Fibroblast of skin of left biceps (primary cell): ENCODE measurements at regions not wholly inside any gene's neighbourhood (a gene's known extent, or its start where the extent isn't known, plus 50 kb on each side); places are given as distances from the start of the nearest gene placed in this dataset.

Experiments
- DNase-seq, 2 experiments: peaks; one replicate each; pipeline ENCODE4 v3.0.0-alpha.2; 2013; ENCODE audit warnings: low read depth in 2 of 2

DNA sequence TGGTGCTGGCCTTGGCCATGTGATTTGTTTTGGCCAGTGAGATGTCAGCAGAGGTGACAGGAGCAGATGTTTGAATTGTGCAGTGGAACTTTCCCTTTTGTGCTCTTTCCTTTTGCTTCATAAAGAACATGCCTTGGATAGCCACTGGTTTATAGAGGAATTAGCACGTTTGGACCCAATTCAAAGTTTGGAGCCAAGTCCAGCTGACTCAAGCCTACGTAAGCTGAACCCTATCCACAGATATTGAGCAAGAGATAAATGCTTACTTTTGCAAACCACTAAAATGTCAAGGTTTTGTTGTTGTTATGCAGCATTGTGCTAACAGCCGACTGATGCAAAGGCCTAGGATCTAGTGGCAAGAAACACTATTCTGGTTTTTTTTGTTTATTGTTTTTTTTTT is 230.9 kb upstream of the CITED2 start:
- DNase-seq = peak in 1 of 2 experiments; percentile 49

DNA sequence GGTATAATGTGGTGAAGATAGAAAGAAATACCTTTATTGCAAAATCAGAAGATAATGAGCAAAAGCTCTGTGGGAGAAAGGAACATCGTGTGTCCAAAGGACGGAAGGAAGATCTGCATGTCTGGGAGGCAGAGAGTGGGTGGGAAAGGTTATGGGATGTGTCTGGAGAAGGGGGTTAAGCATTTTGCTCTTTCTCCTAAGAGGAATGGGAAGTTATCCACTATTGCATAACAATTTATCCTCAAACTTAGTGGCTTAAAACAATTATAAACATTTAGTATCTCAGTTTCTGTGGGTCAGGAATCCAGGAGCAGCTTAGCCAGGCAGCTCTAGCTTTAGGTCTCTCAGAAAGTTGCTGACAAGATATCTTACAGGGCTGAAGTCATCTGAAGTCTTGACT is 229.1 kb upstream of the CITED2 start:
- DNase-seq = no peak

DNA sequence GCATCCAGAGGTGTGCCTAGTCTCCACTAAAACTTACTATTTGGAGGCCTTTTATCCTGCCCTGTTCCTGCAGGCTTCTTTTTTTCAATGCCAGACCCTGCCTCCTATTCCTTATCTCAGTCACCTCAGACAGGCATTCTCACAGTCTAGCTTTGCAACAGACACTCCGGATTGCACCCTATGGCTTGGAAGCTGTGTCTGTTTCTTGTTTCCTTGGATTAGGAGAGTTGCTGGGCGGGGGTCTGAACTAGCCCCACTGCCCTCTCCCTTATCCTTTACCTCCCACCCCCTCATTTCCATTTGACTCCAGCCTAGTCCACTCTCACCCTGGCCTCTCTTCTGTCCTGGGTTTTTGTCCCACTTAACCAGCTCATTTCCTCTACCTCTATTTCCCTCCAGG is 228.1 kb upstream of the CITED2 start:
- no peak for DNase-seq

DNA sequence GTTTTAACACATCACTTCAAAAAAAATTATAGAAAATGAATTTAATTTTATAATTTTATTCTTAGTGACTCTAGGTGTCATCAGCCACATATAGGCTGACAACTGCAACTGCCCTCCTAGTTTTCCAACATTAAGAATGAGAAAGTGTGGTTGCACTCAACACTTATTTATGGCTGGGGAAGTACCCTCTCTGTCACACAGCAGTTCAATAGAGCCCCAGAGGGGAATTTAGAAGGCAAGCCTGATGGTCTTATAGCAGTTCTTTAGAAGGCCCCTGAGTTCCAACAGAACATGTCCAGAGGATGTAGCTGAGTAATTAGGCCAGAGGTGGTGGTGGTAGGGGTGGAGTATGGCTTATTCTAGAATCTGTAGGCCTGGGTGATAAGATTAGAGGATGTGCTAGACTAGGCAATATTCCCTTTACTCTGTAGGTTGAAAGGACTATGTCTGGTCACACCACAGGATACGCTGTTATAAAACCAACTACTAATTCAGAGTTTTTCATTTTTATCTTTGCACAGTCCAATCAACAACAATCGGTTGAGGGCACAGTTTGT is 226.5 kb upstream of the CITED2 start:
- DNase-seq = no peak

DNA sequence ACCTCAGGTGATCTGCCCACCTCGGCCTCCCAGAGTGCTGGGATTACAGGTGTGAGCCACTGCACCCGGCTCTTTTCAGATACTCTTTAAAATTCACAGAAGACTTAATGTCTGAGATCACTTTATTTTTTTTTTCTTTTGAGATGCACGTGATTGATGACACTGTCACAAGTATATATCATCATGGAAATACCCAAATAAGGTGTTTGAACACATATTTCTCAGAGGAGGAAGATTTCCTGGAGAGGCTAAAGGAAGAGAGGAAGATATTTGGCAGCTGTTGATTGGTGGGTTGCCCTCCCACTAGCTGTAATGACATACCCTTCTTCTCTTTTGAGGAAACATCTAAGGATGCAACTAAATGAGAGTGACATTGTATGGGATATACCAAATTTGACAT is 225.9 kb upstream of the CITED2 start:
- DNase-seq = no peak

DNA sequence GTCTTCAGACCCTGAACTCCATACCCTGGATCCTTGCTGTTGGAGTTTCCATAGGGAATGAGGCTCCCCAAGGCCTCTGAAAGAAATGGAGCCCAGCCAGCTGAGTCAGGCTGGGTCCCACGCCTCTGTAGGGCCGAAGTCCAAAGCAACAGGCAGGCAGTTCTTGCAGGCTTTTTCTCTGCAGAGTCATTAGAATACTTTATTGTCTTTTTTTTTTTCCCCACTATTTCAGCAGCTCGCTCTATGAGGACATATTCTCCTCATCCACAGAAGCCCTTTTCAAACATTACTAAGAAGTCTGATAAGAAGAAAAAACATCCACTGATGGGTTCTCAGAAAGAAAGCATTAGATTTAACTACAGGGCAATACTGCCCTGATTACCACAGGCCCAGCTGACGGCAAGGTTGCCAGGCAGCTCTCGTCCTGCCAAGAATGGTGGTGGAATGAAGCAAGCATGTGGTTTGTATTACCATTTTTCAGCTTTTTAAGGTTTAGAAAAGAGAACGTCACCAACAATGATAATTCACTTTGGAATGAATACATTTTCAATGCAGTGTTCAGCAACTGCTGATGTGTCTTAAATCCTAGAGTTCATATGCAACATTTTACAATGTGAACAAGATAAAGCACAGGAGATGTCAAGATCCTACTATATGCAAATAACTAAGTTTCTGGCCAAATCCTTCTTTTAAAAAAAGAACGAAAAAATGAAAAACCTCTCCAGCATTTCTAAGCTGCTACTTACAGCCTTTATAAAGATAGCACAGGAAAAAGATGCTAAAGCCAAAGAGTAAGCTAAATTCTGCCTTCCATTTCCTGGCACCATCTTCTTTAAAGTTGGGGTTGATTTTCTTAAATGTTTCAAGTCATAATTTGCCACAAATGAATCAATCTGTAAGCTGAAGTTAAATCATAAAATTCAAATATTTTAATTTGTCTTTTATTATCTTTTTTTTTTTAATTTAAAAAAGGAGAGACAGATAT is 223.6 kb upstream of the CITED2 start:
- peak; percentile 97 to 98 for DNase-seq

DNA sequence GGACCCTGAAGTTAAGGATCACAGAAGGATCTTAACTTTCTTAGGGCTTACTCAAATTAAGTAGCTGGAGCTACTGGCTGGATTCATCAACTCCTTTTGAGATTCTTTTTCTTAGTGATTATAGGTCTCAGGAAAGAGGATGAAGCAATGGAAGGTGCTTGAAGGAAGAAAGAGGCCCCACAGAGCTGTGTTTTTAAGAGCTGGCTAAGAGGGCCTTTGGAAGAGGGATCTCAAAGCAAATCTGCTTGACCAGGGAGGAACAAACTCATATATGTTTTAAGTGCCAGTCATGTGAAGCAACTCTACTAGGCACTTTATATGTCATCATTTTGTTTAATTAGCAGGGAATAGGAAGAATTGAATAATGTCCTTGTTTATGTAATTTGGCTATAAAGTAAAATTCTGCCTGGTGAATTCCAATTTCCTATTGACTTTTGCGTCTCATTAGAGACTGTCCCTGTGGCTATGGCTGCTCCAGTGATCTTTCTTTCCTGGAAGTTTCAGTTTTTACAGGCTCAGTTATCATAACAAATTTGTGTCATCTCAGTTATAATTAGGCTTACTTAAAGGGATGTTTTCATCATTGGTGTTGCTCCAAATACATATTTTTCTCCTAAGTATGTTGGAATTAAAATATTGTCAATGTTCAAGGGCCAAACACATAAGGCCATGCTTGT is 222.8 kb upstream of the CITED2 start:
- no peak for DNase-seq

DNA sequence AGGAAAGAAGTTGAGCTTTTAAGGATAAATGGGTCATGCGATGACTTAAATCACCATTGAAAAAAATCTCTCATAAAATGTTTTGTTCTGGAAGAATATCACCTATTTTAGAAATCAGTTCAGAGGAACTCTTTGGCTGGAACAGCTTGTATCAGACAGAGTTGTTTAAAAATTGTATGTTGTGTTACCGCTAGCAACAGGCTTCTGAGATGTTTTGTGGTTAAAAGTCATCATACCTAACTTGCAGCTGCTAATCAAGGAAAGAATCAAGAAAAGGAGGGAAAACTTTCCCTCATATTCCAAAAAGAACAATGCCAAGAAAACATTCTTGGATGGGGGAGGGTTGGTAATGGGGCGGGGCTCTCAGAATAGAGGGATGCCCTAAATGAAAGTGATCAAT is 220.7 kb upstream of the CITED2 start:
- peak; percentile 39 to 54 for DNase-seq

DNA sequence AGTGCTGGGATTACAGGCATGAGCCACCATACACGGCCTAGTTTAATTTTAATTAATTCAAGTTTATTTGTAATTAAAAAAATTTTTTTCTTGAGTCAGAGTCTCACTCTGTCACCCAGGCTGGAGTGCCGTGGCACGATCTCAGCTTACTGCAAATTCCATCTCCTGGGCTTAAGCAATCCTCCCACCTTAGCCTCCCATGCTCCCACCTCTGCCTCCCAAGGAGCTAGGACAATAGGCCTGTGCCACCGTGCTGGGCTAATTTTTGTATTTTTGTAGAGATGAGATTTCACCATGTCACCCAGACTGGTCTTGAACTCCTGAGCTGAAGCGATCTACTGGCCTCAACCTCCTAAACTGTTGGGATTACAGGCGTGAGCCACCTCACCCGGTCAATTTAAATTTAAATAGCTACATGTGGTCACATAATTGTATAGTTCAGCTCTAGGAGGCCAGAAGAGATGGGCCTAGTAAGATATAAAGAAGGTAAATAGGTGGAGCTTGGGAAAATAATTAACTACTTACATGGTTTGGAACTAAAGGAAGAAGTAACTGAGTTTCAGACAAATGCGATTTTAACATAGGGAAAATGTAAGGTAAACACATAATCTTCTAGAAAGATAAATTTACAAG is 220.0 kb upstream of the CITED2 start:
- no peak for DNase-seq

DNA sequence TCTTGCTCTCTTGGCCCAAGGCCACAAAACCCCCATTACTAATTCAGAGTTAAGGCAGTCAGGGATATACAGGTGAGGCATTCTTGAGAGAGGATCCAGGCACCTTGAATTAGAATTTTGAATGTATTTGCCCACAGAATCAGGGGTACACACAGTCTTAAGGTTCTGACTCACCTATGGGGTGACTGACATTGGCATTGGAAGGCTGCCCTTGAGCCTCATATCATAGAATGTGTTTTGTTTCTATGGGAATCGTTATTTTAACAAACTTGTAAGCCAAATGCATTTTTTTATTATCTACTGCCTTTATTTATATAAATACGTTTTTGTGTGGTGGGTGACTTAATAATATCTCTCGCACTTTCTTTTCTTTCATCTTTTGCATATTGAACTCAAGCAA is 218.6 kb upstream of the CITED2 start:
- no peak for DNase-seq

DNA sequence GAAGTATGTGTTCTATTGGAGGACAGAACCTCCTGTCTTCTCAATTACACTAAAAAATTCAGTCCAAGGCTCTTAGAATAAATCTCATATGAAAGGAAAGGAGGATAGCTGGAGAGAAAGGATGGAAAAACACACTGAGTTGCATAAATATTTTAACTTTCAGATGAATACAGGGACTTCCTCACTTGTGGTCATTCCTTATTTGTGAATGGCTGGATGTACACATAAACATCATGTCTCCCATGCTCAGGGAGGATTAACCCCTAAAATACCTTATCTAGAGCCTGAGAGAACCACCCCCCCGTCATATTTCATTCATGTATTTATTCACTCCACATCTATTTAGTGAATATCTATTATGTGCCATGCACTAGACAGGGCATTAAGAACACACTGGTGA is 217.6 kb upstream of the CITED2 start:
- DNase-seq = no peak

DNA sequence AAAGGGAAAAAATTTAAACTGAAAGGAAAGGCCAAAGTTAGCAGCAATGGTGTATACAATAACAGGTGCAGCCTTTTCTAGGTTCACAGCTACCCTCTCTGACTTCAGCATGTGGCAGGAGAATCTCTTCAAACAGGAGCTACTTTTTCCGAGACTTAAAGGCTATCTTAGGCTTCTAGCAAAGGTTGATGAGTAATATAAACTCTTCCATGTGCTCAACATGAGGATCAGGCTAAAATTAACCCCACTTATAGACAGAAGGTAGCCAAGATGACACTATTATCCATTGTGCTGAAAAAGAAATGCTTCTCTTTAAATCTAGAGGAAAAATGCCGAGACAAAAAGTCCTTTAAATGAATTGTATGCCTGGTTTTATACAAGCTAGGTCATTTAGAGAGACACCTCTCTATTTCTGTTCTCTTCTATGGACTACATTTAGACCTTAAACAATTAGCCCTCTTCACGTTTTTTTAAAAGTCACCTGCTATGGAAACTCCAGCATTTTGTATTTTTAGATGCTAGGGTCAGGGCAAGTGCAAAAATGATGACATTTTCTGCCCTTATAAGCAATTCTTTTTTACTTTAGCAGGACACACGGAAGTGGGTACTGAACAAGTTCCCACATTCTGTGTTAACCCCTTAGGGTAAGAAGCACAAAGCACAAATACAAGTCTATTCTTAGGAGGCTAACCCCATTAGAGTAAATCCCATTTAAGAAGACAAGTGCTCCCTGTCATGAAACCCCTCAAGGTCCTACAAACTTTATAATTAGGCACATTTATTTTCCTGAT is 216.8 kb upstream of the CITED2 start:
- DNase-seq = no peak

DNA sequence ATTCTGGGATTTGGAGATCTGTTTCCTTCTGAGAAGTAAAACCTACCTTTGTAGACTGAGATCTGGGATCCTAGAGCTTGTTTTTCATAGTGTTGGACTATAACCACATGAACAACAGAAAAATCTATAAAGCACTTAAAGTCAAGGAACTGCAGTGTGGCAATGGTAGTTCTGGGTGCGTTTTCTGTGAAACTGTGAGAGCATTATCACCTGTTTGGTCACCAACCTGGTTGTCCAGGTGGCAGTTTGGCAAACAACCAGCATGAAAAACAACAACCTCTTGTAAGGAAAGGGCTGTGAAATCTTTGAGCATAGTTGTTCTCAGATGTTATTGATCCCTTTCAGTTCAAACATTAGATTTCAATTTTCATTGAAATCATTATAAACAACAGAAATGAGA is 215.8 kb upstream of the CITED2 start:
- DNase-seq = no peak

DNA sequence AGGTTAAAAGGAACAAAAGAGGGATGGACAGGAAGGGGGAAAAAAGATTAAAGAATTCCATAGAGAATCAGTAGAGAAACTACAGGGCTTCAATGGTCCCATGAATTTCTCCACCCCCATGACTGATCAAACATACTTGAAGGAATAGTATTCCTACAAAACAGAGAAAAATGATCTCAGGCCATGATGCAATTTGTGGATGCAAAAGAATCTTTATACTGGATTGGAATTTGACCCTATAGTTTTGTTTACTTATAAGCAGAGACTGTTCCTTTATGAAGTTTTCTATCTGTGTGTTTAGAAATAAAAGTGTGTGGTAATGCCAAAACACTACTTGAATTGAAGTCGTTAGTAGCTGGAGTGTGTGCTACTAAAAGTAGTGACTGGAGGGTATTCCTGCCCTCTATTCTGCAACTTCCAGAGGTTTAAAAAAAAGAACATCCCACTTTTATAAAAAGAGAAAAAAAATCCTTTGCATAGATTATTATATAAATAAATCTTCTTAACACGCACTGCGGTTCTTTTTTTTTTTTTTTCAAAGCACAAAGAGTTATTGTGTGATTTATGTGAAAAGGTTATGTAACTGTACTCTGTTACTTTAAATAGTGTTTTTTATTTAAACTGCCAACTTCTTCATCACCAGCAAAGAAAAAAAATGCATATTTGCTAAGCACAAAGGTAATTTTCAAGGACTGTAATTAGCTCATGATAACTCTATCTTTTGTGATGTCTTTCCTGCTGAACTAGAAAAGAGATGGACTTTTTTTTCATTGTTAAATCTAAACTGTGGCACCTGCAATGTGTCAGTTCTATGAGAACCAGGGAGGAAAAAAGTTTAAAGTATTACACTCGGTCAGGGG is 214.5 kb upstream of the CITED2 start:
- DNase-seq = peak; percentile 66 to 76

DNA sequence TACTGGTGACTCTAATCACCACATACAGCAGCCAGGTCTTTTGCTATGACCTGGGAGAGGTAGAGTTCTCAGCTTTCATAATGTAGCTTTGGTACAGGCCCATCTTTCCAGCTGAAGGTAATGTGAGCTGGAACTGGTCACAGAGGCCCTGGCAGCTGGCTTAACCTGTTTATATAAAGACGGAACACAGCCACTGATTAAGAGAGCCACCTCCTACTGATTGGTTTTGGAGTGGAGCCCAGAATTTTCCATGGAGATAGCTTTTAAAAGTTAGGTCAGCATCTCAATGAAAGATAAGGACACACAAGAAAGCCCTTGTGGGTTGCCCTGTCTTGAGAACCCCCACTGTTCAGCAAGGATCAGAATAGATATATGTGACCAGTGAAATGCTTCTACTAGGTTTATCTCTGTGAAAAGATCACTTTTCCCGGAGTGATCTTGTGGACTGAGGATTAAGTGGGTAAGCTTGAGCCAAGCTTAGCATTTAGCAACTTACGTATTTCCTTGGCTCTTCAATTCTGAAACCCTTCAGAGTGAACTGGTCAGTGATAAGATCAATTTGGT is 213.7 kb upstream of the CITED2 start:
- DNase-seq = no peak

DNA sequence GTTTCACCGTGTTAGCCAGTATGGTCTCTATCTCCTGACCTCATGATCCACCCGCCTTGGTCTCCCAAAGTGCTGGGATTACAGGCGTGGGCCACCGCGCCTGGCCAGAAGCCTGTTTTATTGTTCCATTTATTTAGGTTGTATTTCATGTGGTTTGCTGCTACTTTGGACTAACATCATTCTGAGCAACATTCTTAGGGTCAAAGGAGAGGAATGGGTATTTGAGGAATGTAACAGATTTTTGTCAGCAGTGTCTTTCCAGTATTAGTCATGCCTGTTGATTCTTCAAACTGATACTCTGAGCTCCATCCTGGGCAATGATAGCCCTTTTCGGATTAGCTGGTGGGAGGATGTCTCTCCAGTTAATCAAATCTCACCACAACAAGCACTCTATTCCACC is 213.0 kb upstream of the CITED2 start:
- peak; percentile 84 to 89 for DNase-seq

DNA sequence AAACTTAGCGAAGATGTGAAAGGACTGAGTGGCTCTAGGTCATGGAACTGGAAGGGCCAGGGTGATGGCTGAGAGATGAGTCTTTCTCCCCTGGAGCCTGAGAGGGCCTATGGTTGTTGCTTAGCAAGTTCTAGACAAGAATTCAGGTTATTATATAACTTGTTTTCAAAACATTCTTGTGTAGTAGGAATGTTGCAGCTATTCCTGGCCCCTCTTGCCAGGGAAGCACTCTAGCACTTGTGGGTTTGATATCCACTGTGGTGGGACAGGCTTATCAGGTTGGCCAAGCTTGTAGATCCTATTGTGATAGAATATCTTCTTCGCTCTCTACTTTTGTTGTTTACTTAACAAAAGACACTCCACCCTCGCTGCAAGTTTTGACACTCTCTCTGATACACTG is 211.8 kb upstream of the CITED2 start:
- no peak for DNase-seq

DNA sequence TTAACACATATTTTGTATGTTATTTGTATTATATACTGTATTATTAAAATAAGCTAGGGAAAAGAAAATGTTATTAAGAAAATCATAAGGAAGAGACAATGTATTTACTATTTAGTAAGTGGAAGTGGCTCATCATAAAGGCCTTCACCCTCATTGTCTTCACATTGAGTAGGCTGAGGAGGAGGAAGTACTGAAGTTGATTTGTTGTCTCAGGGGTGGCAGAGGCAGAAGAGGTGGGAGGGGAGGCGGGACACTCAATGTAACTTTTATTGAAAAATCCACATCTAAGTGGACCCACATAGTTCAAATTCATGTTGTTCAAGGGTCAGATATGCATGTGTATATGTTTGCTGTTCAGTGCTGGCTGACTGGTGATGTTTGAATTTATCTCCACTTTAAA is 210.2 kb upstream of the CITED2 start:
- no peak for DNase-seq

DNA sequence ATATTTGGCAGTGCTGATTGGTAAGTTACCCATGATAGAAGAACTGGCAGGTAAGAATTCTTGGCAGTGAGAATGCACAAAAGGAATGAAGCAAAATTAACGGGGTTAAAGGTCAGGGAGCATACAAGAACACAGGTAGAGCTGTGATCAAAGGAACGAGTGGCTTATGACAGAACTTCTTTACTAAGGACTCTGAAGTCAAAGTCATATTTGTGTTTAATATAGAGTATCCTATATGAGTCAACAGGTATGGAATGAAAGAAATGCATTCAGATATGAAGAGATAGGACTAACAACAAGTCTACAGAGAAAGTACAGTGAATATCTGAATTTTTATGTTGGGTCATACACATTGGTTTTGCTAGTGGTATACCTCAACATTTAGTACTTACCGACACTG is 209.0 kb upstream of the CITED2 start:
- no peak for DNase-seq

DNA sequence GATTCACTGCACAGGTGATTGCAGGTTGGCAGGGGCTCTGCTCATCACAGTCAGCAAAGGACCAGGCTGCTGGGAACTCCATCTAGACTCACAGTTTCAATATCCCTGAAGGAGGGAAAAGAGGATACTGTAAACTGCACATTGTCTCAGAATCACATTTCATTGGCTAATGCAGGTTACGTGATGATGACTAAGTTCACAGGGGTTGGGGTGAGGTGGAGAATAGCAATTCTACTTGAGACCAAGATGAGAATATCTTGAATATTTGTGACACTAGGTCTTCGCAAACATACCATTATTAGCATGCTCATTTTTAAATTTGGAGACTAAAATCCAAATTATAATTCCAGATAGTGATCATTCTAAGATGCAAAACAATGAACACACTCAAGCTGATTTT is 208.5 kb upstream of the CITED2 start:
- DNase-seq = no peak
